ENCODE measurements at regions not wholly inside any gene's neighbourhood (a gene's known extent, or its start where the extent isn't known, plus 50 kb on each side); places are given as distances from the start of the nearest gene placed in this dataset.

DNA sequence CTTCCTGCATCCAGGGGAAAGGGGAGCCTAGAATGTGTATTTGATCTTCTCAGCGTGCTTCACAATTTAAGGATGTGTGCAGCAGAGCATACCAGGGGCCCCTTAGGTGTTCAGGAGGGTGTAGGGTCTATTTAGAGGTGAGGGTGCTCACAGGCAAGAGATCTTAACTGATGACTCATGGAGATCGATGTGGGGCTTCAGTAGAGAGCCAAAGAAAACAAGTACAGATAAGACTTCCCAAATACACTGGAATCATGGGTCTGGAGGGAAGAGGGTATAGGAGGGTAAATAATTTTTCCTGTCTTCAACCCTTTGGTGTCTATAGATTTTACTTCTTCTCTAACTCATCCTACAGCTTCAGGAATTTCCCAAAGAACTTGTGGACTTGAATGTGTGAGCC lies 170.2 kb upstream of the LRRC3B start:
- POLR2A ChIA-PET, result no interaction called here
- no peak for DNase-seq
- H3F3A ChIP-seq (replicated peaks; ENCODE audit: insufficient read depth), result peaks cover 3% of the 10 kb centered on the region
- no peak overlapping the region for H2AFZ ChIP-seq (ENCODE audit: low read depth)
- CTCF ChIA-PET, result no interaction called here
- H3K4me3 ChIP-seq (ENCODE audit: low read depth in 2 of 2, low read length in 1 of 2), result no peak overlapping the region
- TF ChIP-seq RFX5 (IDR thresholded peaks at IDR 0.05; ENCODE audit: low read length) (no peak), RCOR1 (IDR thresholded peaks at IDR 0.05; ENCODE audit: low read length) (no peak), FOSL2 (IDR thresholded peaks at IDR 0.05; ENCODE audit: borderline replicate concordance, low read depth) (no peak)
- peaks cover 3% of the 10 kb centered on the region; the same call in 1 of the 2 replicates for H3K9me3 ChIP-seq
- WGBS (ENCODE audit: low lambda C conversion rate), result 10% methylated on average over 2 of the region's 2 CpGs
- H3K27ac ChIP-seq (ENCODE audit: low read depth in 2 of 2, low read length in 1 of 2), result no peak overlapping the region
- H4K20me1 ChIP-seq (ENCODE audit: insufficient read depth), result no peaks in the 10 kb centered on the region
- H3K9me2 ChIP-seq, result no peaks in the 10 kb centered on the region
- H3K4me2 ChIP-seq, result no peak overlapping the region
- H3K4me1 ChIP-seq (ENCODE audit: control insufficient read depth in 1 of 2, insufficient read depth in 2 of 2, low read depth in 1 of 2, low read length in 1 of 2), result no peaks in the 10 kb centered on the region
- no peaks in the 10 kb centered on the region for H3K36me3 ChIP-seq (replicated peaks in 1 of 2; ENCODE audit: control insufficient read depth in 1 of 2, insufficient read depth in 2 of 2, low read length in 1 of 2)
- no peak overlapping the region for H3K9ac ChIP-seq
- no peaks in the 10 kb centered on the region for H3K27me3 ChIP-seq (ENCODE audit: insufficient read depth)
- no peaks in the 10 kb centered on the region for H3K79me2 ChIP-seq (ENCODE audit: insufficient read depth)

- no peak overlapping the region for H3K9ac ChIP-seq
- ChIA-PET POLR2A (no interaction called here), CTCF (no interaction called here)
Measured at GRCh38 chr3:26460985-26461384, 161.6 kb upstream of the LRRC3B start.

More at GRCh38 chr3:26460985-26461384, 161.6 kb upstream of the LRRC3B start:
- Histone ChIP-seq H3K79me2 (ENCODE audit: insufficient read depth) (no peaks in the 10 kb centered on the region), H3K27ac (ENCODE audit: low read depth in 2 of 2, low read length in 1 of 2) (no peak overlapping the region), H3K4me3 (ENCODE audit: low read depth in 2 of 2, low read length in 1 of 2) (no peak overlapping the region), H3K27me3 (ENCODE audit: insufficient read depth) (no peaks in the 10 kb centered on the region), H3F3A (replicated peaks; ENCODE audit: insufficient read depth) (no peaks in the 10 kb centered on the region), H3K36me3 (replicated peaks in 1 of 2; ENCODE audit: control insufficient read depth in 1 of 2, insufficient read depth in 2 of 2, low read length in 1 of 2) (no peaks in the 10 kb centered on the region), H2AFZ (ENCODE audit: low read depth) (no peak overlapping the region), H3K9me2 (no peaks in the 10 kb centered on the region), H3K4me1 (ENCODE audit: control insufficient read depth in 1 of 2, insufficient read depth in 2 of 2, low read depth in 1 of 2, low read length in 1 of 2) (no peaks in the 10 kb centered on the region), H3K9me3 (no peaks in the 10 kb centered on the region), H4K20me1 (ENCODE audit: insufficient read depth) (no peaks in the 10 kb centered on the region), H3K4me2 (no peak overlapping the region)
- no peak for DNase-seq
- TF ChIP-seq PBX3 (IDR thresholded peaks at IDR 0.05), result no peak
- TF ChIP-seq, protein P1, sequence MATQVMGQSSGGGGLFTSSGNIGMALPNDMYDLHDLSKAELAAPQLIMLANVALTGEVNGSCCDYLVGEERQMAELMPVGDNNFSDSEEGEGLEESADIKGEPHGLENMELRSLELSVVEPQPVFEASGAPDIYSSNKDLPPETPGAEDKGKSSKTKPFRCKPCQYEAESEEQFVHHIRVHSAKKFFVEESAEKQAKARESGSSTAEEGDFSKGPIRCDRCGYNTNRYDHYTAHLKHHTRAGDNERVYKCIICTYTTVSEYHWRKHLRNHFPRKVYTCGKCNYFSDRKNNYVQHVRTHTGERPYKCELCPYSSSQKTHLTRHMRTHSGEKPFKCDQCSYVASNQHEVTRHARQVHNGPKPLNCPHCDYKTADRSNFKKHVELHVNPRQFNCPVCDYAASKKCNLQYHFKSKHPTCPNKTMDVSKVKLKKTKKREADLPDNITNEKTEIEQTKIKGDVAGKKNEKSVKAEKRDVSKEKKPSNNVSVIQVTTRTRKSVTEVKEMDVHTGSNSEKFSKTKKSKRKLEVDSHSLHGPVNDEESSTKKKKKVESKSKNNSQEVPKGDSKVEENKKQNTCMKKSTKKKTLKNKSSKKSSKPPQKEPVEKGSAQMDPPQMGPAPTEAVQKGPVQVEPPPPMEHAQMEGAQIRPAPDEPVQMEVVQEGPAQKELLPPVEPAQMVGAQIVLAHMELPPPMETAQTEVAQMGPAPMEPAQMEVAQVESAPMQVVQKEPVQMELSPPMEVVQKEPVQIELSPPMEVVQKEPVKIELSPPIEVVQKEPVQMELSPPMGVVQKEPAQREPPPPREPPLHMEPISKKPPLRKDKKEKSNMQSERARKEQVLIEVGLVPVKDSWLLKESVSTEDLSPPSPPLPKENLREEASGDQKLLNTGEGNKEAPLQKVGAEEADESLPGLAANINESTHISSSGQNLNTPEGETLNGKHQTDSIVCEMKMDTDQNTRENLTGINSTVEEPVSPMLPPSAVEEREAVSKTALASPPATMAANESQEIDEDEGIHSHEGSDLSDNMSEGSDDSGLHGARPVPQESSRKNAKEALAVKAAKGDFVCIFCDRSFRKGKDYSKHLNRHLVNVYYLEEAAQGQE (IDR thresholded peaks at IDR 0.05; ENCODE audit: low read depth, low read length), result no peak
- no peak for TF ChIP-seq MEF2A (IDR thresholded peaks at IDR 0.05; ENCODE audit: borderline replicate concordance, low read depth)
- TF ChIP-seq TAF1 (IDR thresholded peaks at IDR 0.05; ENCODE audit: borderline replicate concordance, low read depth, low read length), result no peak
- TF ChIP-seq RCOR1 (IDR thresholded peaks at IDR 0.05; ENCODE audit: low read length), result no peak
- WGBS (ENCODE audit: low lambda C conversion rate), result 49% methylated on average over 3 of the region's 3 CpGs

Data from SK-N-SH (cell line).